GM12878 (cell line): ENCODE measurements at regions not wholly inside any gene's neighbourhood (a gene's known extent, or its start where the extent isn't known, plus 50 kb on each side); places are given as distances from the start of the nearest gene placed in this dataset.

Source experiments
- ATAC-seq: fragments of 200-7000 bp; cut with Tn5 transposase; 3 replicates; pipeline ENCODE4 v1.9.1; 2020; ENCODE audit warnings: mild to moderate bottlenecking, moderate library complexity
- BruUV-seq: library from RNA; stranded (reverse); fragments of 400-500 nt; replicated peaks from 2 replicates; lab custom pipeline; 2021; lab: Mats Ljungman, UMichigan
- CTCF ChIA-PET: fragments of 300-600 bp; sonication (Branson Sonifier 250); formaldehyde crosslinking; extraction: SDS; loops from one replicate; lab custom pipeline; 2021; ENCODE audit warnings: inconsistent platforms; lab: Yijun Ruan, JAX
- POLR2A ChIA-PET: fragments of 350-600 bp; formaldehyde crosslinking; extraction: SDS; loops from one replicate; lab custom pipeline; 2021; ENCODE audit warnings: inconsistent platforms; lab: Charles Lee
- RAD21 ChIA-PET: fragments of 300-600 bp; sonication (Branson Sonifier 250); formaldehyde crosslinking; loops from one replicate; lab custom pipeline; 2023; ENCODE audit warnings: antibody characterized with exemption; ENCODE audit not compliant: unreplicated experiment; lab: Charles Lee
- SMC1A ChIA-PET: fragments of 300-600 bp; sonication (Branson Sonifier 250); formaldehyde crosslinking; loops from one replicate; lab custom pipeline; 2023; ENCODE audit not compliant: unreplicated experiment, uncharacterized antibody; lab: Charles Lee
- DNase-seq: peaks from one replicate; pipeline ENCODE4 v3.0.0-alpha.2; 2011; ENCODE audit warnings: low read depth, low spot score
- FAIRE-seq: peaks from 3 replicates; lab custom pipeline; 2011; peaks lifted over from hg19 to GRCh38; lab: Jason Lieb, UNC
- H2AFZ ChIP-seq: 2 replicates; pipeline ENCODE4 v1.6.0; 2011; ENCODE audit warnings: low read depth, low read length, control low read depth; ENCODE audit not compliant: control insufficient read depth
- H3K27ac ChIP-seq: 2 replicates; pipeline ENCODE4 v1.5.1; 2011; ENCODE audit warnings: control low read depth; ENCODE audit not compliant: control insufficient read depth, insufficient read depth
- H3K27me3 ChIP-seq, 2 experiments: replicated peaks in 1 of 2; 2 replicates each; pipeline versions ENCODE4 v1.6.0 to v1.6.1; 2011; ENCODE audit warnings: low read length in 1 of 2; ENCODE audit not compliant: control insufficient read depth in 2 of 2, insufficient read depth in 2 of 2
- H3K36me3 ChIP-seq, 2 experiments: 2 replicates each; pipeline ENCODE4 v1.5.1; 2011; ENCODE audit warnings: low read length in 1 of 2; ENCODE audit not compliant: control insufficient read depth in 2 of 2, insufficient read depth in 2 of 2
- H3K4me1 ChIP-seq: 2 replicates; pipeline ENCODE4 v1.6.1; 2011; ENCODE audit warnings: mild to moderate bottlenecking, low read length, moderate library complexity, mixed read lengths; ENCODE audit not compliant: control insufficient read depth, insufficient read depth
- H3K4me2 ChIP-seq: 2 replicates; pipeline ENCODE4 v1.6.0; 2011; ENCODE audit warnings: control low read depth; ENCODE audit not compliant: control insufficient read depth, insufficient read depth
- H3K4me3 ChIP-seq: fragments of 200-600 bp; sonication (generic); 2 replicates; pipeline ENCODE4 v1.5.1; 2016
- H3K79me2 ChIP-seq: 2 replicates; pipeline ENCODE4 v1.6.0; 2011; ENCODE audit warnings: low read length; ENCODE audit not compliant: control insufficient read depth, insufficient read depth
- H3K9ac ChIP-seq: 2 replicates; pipeline ENCODE4 v1.8.0; 2011; ENCODE audit warnings: low read length, control low read depth, mixed read lengths; ENCODE audit not compliant: control insufficient read depth, insufficient read depth
- H3K9me3 ChIP-seq: replicated peaks from 3 replicates; pipeline ENCODE4 v1.5.1; 2011; ENCODE audit warnings: mild to moderate bottlenecking, low read length; ENCODE audit not compliant: control insufficient read depth, insufficient read depth
- H4K20me1 ChIP-seq: 2 replicates; pipeline ENCODE4 v1.6.0; 2011; ENCODE audit not compliant: control insufficient read depth, insufficient read depth
- BMI1 ChIP-seq: fragments of 450-650 bp; IDR thresholded peaks from 2 replicates; pipeline ENCODE4 v1.6.1; 2016; ENCODE audit warnings: mild to moderate bottlenecking, moderate library complexity, borderline replicate concordance
- JUNB ChIP-seq: IDR thresholded peaks from 2 replicates; pipeline ENCODE4 v1.6.1; 2016; ENCODE audit warnings: antibody characterized with exemption, mild to moderate bottlenecking
- KAT2A ChIP-seq: conservative IDR thresholded peaks from 2 replicates; pipeline ENCODE4 v1.6.1; 2011; ENCODE audit warnings: low read depth, low read length; ENCODE audit not compliant: control insufficient read depth
- PAX8 ChIP-seq: fragments of 450-650 bp; IDR thresholded peaks from 2 replicates; pipeline ENCODE4 v1.6.1; 2017; ENCODE audit warnings: mild to moderate bottlenecking, moderate library complexity
- RBBP5 ChIP-seq: fragments of 200-600 bp; sonication (generic); conservative IDR thresholded peaks from 2 replicates; pipeline ENCODE4 v1.6.1; 2016
- TCF12 ChIP-seq: IDR thresholded peaks from 2 replicates; pipeline ENCODE4 v1.6.1; 2011; ENCODE audit warnings: low read depth, mild to moderate bottlenecking, low read length
- ZBTB11 ChIP-seq: fragments of 450-650 bp; formaldehyde crosslinking; IDR thresholded peaks from 2 replicates; pipeline ENCODE4 v1.5.0; 2022; ENCODE audit warnings: mild to moderate bottlenecking, missing genetic modification characterization
- WGBS: methylation state at CpG from one replicate; pipeline ENCODE4 v1.1.6; 2016; ENCODE audit warnings: low lambda C conversion rate; ENCODE audit not compliant: insufficient replicate concordance, insufficient coverage; ENCODE audit errors: missing lambda C conversion rate; 5-methylcytosine and 5-hydroxymethylcytosine counted together
- in situ Hi-C: fragments of 300-500 bp; cut with MboI; formaldehyde crosslinking; loops from 9 replicates; pipeline ENCODE4 v1.14.3; 2018; ENCODE audit warnings: mixed read lengths
- intact Hi-C: fragments of 100-400 bp; cut with micrococcal nuclease; formaldehyde crosslinking; loops from one replicate; pipeline ENCODE4 v1.14.2; 2022; ENCODE audit not compliant: unreplicated experiment
- TF ChIP-seq, protein P1 (sequence below): IDR thresholded peaks from 2 replicates; pipeline ENCODE4 v1.6.1; 2011; ENCODE audit warnings: borderline replicate concordance, low read depth, mild to moderate bottlenecking, moderate library complexity, mixed read lengths, low read length; ENCODE audit not compliant: insufficient read depth; ENCODE audit errors: extremely low read length
- TF ChIP-seq, protein P2 (sequence below): fragments of 450-650 bp; IDR thresholded peaks from 2 replicates; pipeline ENCODE4 v1.6.1; 2018; ENCODE audit warnings: borderline replicate concordance, mild to moderate bottlenecking; ENCODE audit not compliant: partially characterized antibody

DNA sequence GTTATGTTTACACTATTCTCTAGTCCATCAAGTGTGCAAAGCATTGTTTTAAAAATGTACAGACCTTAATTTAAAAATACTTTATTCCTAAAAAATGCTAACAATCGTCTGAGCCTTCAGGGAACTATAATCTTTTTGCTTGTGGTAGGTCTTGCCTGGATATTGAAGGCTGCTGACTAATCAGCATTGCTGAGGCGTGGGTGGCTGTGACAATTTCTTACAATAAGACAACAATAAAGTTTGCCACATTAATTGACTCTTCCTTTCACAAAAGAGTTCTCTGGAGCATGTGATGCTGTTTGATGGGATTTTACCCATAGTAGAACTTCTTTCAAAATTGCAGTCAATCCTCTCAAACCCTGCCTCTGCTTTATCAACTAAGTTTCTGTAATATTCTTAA is 384.0 kb upstream of the TGFBR2 start:
- SMC1A ChIA-PET = no interaction called here
- no TSS peak for BruUV-seq

More for the DNA sequence above, 384.0 kb upstream of the TGFBR2 start:
- Histone ChIP-seq H3K9ac (no peak overlapping the region), H3K27me3 (no peaks in the 10 kb centered on the region), H3K9me3 (no peaks in the 10 kb centered on the region), H3K36me3 (no peaks in the 10 kb centered on the region), H2AFZ (no peak overlapping the region), H3K79me2 (no peaks in the 10 kb centered on the region), H3K4me2 (no peak overlapping the region), H3K4me1 (no peaks in the 10 kb centered on the region), H3K27ac (no peak overlapping the region), H4K20me1 (no peaks in the 10 kb centered on the region), H3K4me3 (no peak overlapping the region)
- DNase-seq = no peak
- TF ChIP-seq ZBTB11 (CRISPR knock-in tag) = no peak
- TF ChIP-seq, protein P1, sequence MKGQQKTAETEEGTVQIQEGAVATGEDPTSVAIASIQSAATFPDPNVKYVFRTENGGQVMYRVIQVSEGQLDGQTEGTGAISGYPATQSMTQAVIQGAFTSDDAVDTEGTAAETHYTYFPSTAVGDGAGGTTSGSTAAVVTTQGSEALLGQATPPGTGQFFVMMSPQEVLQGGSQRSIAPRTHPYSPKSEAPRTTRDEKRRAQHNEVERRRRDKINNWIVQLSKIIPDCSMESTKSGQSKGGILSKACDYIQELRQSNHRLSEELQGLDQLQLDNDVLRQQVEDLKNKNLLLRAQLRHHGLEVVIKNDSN = no peak
- TF ChIP-seq JUNB = no peak
- TF ChIP-seq, protein P2, sequence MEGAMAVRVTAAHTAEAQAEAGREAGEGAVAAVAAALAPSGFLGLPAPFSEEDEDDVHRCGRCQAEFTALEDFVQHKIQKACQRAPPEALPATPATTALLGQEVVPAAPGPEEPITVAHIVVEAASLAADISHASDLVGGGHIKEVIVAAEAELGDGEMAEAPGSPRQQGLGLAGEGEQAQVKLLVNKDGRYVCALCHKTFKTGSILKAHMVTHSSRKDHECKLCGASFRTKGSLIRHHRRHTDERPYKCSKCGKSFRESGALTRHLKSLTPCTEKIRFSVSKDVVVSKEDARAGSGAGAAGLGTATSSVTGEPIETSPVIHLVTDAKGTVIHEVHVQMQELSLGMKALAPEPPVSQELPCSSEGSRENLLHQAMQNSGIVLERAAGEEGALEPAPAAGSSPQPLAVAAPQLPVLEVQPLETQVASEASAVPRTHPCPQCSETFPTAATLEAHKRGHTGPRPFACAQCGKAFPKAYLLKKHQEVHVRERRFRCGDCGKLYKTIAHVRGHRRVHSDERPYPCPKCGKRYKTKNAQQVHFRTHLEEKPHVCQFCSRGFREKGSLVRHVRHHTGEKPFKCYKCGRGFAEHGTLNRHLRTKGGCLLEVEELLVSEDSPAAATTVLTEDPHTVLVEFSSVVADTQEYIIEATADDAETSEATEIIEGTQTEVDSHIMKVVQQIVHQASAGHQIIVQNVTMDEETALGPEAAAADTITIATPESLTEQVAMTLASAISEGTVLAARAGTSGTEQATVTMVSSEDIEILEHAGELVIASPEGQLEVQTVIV = no peak
- TF ChIP-seq BMI1 = no peak
- TF ChIP-seq RBBP5 = no peak
- no peak for TF ChIP-seq TCF12
- no peak for TF ChIP-seq KAT2A
- no peak for TF ChIP-seq PAX8
- no peak for ATAC-seq
- in situ Hi-C loops (no loop called here), intact Hi-C loops (no loop called here)
- RAD21 ChIA-PET = no interaction called here
- WGBS = 0% methylated on average over 2 of the region's 2 CpGs
- POLR2A ChIA-PET = no interaction called here
- CTCF ChIA-PET = interaction anchor here (1.2 kb wide), 1 partner anchor 23 kb away, joined by 3 read pairs; no protein-coding TSS in a partner anchor
- no peak for FAIRE-seq
